Retinal pigment epithelial cell (primary cell): ENCODE measurements at regions not wholly inside any gene's neighbourhood (a gene's known extent, or its start where the extent isn't known, plus 50 kb on each side); places are given as distances from the start of the nearest gene placed in this dataset.
A peak's percentile ranks its signal among the peaks of the same experiment; 100 is the strongest.
"Not testable (repeated sequence)": the region's sequence is repeated elsewhere in the genome, so short reads cannot be mapped to it uniquely, and the experiment has no call there.

Experiments used
- DNase-seq: peaks from one replicate; pipeline ENCODE4 v3.0.0-alpha.2; 2010; ENCODE audit warnings: low read depth
- H3K4me3 ChIP-seq: 2 replicates; pipeline ENCODE4 v1.5.1; 2011; ENCODE audit warnings: mild to moderate bottlenecking, low read length, control low read depth, moderate library complexity
- CTCF ChIP-seq: conservative IDR thresholded peaks from 2 replicates; pipeline ENCODE4 v1.5.1; 2011; ENCODE audit warnings: low read depth, low read length, control low read depth, inconsistent platforms

GRCh38 chr19:20287070-20287469 lies 120.1 kb downstream of the ZNF486 start:
- no peak overlapping the region for H3K4me3 ChIP-seq
- no peak for DNase-seq
- no peak for TF ChIP-seq CTCF

DNA sequence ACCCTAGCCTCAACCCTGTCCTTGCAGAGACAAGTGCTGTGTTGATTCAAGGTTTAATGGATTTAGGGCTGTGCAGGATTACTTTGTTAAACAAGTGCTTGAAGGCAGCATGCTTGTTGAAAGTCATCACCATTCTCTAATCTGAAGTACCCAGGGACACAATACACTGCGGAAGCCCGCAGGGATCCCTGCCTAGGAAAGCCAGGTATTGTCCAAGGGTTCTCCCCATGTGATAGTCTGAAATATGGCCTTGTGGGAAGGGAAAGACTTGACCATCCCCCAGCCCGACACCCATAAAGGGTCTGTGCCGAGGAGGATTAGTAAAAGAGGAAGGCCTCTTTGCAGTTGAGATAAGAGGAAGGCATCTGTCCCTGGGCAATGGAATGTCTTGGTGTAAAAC lies 118.9 kb downstream of the ZNF486 start:
- DNase-seq, H3K4me3 ChIP-seq: not testable (repeated sequence)

- DNase-seq: no peak
- no peak overlapping the region for H3K4me3 ChIP-seq
- no peak for TF ChIP-seq CTCF
Observed at GRCh38 chr19:20279516-20279915, 112.5 kb downstream of the ZNF486 start.

DNA sequence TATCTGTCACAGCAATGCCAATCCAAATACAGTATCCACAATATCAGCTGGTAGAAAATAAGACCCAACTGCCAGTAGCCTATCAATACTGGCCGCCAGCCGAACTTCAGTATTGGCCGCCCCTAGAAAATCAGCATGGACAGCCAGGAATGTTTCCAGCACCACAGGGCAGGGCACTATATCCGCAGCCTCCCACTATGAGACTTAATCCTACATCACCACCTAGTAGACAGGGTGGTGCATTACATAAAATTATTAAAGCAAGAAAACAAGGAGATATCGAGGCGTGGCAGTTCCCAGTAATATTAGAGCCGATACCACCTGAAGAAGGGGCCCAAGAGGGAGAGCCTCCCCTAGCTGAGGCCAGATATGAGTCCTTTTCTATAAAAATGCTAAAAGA lies 111.3 kb downstream of the ZNF486 start:
- DNase-seq: peak; percentile 0
- no peak overlapping the region for H3K4me3 ChIP-seq
- peak; percentile 43 for TF ChIP-seq CTCF

DNA sequence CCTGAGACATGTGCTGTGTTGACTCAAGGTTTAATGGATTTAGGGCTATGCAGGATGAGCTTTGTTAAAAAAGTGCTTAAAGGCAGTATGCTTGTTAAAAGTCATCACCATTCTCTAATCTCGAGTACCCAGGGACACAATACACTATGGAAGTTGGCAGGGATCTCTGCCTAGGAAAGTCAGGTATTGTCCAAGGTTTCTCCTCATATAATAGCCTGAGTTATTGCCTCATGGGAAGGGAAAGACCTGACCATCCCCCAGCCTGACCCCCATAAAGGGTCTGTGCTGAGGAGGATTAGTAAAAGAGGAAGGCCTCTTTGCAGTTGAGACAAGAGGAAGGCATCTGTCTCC lies 109.7 kb downstream of the ZNF486 start:
- not testable (repeated sequence) for H3K4me3 ChIP-seq, DNase-seq

DNA sequence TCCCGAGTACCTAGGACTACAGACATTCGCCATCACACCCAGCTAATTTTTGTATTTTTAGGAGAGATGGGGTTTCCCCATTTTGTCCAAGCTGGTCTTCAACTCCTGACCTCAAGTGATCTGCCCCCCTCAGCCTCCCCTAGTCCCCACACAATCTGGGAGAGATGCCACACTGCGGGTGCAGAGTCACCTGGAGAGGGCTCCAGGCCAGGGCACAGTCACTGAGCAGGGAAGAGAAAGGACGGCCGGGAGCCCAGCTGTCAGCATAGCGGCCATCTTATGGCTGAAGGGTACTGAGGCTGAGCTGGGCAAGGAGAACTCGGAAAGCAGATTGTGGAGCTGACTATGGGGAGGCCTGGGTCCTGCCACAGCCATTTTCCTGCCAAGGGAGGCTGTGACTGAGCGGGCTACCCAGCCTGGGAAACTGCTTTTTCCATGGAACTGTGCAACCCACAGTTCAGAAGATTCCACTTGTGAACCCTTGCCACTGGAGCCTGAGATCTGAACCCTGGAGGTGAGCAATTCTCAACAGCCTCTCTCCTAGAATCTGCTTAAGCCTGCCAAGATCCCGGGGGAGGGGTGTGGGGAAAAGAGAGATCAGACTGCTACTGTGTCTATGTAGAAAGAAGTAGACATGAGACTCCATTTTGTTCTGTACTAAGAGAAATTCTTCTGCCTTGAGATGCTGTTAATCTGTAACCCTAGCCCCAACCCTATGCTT lies 109.2 kb downstream of the ZNF486 start:
- DNase-seq: no peak
- no peak for TF ChIP-seq CTCF
- no peak overlapping the region for H3K4me3 ChIP-seq

DNA sequence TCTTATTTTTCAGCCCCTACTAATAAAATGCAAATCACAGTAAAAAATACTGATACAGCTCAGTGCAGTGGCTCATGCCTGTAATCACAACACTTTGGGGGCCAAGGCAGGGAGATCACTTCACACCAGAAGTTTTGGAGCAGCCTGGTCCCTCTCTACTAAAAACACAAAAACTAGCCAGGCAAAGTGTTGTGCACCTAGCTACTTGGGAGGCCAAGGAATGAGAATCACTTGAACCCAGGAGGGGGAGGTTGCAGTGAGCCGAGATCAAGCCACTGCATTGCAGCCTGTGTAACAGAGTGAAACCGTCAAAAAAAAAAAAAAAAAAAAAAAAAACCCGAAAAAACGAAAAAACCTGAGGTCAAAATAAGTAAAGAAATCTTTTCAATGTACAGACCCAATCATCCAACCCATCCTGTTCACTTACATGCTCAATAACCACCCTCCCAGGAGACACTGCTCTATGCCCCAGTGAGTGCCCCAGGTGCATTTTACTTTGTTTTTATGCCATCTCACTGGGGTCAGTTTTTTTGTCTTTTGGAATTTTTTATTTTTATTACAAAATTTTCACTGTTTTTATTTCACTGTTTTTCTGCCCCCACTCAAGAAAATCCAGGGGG lies 107.0 kb downstream of the ZNF486 start:
- no peak for TF ChIP-seq CTCF

GRCh38 chr19:20273376-20273775 lies 106.4 kb downstream of the ZNF486 start:
- no peak for DNase-seq
- H3K4me3 ChIP-seq: no peak overlapping the region
- TF ChIP-seq CTCF: no peak

More for the DNA sequence above, 107.0 kb downstream of the ZNF486 start:
- DNase-seq: no peak
- no peak overlapping the region for H3K4me3 ChIP-seq

DNA sequence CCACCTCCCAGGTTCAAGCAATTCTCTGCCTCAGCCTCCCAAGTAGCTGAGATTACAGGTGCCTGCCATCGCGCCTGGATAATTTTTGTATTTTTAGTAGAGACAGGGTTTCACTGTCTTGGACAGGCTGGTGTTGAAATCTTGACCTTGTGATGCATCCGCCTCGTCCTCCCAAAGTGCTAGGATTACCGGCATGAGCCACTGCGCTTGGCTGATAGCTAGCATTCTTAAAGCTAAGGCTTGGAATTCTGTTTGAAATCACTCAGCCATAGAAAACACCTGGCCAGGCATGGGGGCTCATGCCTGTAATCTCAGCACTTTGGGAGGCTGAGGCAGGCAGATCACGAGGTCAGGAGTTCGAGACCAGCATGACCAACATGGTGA lies 105.6 kb downstream of the ZNF486 start:
- not testable (repeated sequence) for DNase-seq

DNA sequence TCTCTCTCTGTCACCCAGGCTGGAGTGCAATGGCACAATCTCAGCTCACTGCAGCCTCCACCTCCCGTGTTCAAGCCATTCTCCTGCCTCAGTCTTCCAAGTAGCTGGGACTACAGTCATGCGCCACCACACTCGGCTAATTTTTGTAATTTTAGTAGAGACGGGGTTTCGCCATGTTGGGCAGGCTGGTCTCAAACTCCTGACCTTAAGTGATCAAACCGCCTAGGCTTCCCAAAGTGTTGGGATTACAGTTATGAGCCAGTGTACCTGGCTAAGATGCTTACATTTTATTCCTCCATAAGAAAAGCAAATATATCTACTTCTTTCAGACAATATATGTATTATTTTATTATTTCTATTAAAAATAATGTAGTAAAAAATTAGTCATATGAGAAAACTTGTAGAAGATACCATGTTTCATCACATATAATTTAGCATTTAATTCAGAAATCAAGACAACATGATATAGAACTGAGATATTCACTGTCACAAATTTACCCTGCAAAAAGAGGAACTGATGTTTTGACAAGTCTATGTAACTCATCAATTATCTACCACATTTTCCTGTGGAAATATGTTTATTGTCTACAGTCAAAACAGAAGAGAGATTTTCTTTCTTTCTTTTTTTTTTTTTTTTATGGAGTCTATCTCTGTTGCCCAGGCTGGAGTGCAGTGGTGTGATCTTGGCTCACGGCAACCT lies 105.1 kb downstream of the ZNF486 start:
- DNase-seq, H3K4me3 ChIP-seq: not testable (repeated sequence)

More for the DNA sequence above, 105.6 kb downstream of the ZNF486 start:
- H3K4me3 ChIP-seq: not testable (repeated sequence)
